ENCODE measurements at regions not wholly inside any gene's neighbourhood (a gene's known extent, or its start where the extent isn't known, plus 50 kb on each side); places are given as distances from the start of the nearest gene placed in this dataset.

GRCh38 chr2:78264130-78264529 is 742.0 kb upstream of the LRRTM4 start:
- Mint-ChIP-seq H3K27me3 (ENCODE audit: low read depth) (no peaks in the 10 kb centered on the region), H3K4me3 (no peak overlapping the region), H3K27ac (ENCODE audit: unreplicated experiment) (no peak overlapping the region), H3K36me3 (ENCODE audit: low read depth) (no peaks in the 10 kb centered on the region), H3K9me3 (peaks cover 2% of the 10 kb centered on the region), H3K4me1 (peaks cover 30% of the 10 kb centered on the region)
- DNase-seq (ENCODE audit: low read depth, low spot score), result no peak
- TF ChIP-seq CTCF (conservative IDR thresholded peaks at IDR 0.05), result no peak

GRCh38 chr2:78281164-78281563 is 744.3 kb upstream of the REG3G start:
- TF ChIP-seq CTCF (conservative IDR thresholded peaks at IDR 0.05), result no peak
- no peak for DNase-seq (ENCODE audit: low read depth, low spot score)
- Mint-ChIP-seq H3K27ac (ENCODE audit: unreplicated experiment) (no peak overlapping the region), H3K27me3 (ENCODE audit: low read depth) (no peaks in the 10 kb centered on the region), H3K4me3 (no peak overlapping the region), H3K9me3 (peaks cover 6% of the 10 kb centered on the region), H3K36me3 (ENCODE audit: low read depth) (peaks cover 3% of the 10 kb centered on the region), H3K4me1 (no peaks in the 10 kb centered on the region)

GRCh38 chr2:78290581-78291214 is 734.8 kb upstream of the REG3G start:
- no peaks in the 10 kb centered on the region for H3K4me1 Mint-ChIP-seq

GRCh38 chr2:78293768-78294167 is 731.7 kb upstream of the REG3G start:
- no peak for TF ChIP-seq CTCF (conservative IDR thresholded peaks at IDR 0.05)
- H3K9me3 Mint-ChIP-seq, result peaks cover 2% of the 10 kb centered on the region
- H3K4me1 Mint-ChIP-seq, result no peaks in the 10 kb centered on the region

More at GRCh38 chr2:78290581-78291214, 734.8 kb upstream of the REG3G start:
- H3K9me3 Mint-ChIP-seq, result peaks cover 2% of the 10 kb centered on the region
- no peak for DNase-seq (ENCODE audit: low read depth, low spot score)
- H3K4me3 Mint-ChIP-seq, result no peak overlapping the region
- H3K27me3 Mint-ChIP-seq (ENCODE audit: low read depth), result no peaks in the 10 kb centered on the region
- no peak overlapping the region for H3K27ac Mint-ChIP-seq (ENCODE audit: unreplicated experiment)
- H3K36me3 Mint-ChIP-seq (ENCODE audit: low read depth), result no peaks in the 10 kb centered on the region
- TF ChIP-seq CTCF (conservative IDR thresholded peaks at IDR 0.05), result no peak

GRCh38 chr2:78301166-78301789 is 724.2 kb upstream of the REG3G start:
- TF ChIP-seq CTCF (conservative IDR thresholded peaks at IDR 0.05), result no peak
- H3K36me3 Mint-ChIP-seq (ENCODE audit: low read depth), result no peaks in the 10 kb centered on the region
- H3K4me3 Mint-ChIP-seq, result no peak overlapping the region
- no peak for DNase-seq (ENCODE audit: low read depth, low spot score)
- H3K4me1 Mint-ChIP-seq, result peaks cover 11% of the 10 kb centered on the region
- no peaks in the 10 kb centered on the region for H3K27me3 Mint-ChIP-seq (ENCODE audit: low read depth)
- no peak overlapping the region for H3K27ac Mint-ChIP-seq (ENCODE audit: unreplicated experiment)
- H3K9me3 Mint-ChIP-seq, result no peaks in the 10 kb centered on the region

More at GRCh38 chr2:78293768-78294167, 731.7 kb upstream of the REG3G start:
- H3K4me3 Mint-ChIP-seq, result no peak overlapping the region
- DNase-seq (ENCODE audit: low read depth, low spot score), result no peak
- H3K27ac Mint-ChIP-seq (ENCODE audit: unreplicated experiment), result no peak overlapping the region
- H3K27me3 Mint-ChIP-seq (ENCODE audit: low read depth), result no peaks in the 10 kb centered on the region
- no peaks in the 10 kb centered on the region for H3K36me3 Mint-ChIP-seq (ENCODE audit: low read depth)

All from neural crest cell (in vitro differentiated cells).